Activated CD8-positive, alpha-beta memory T cell treated with anti-CD3 and anti-CD28 coated beads, Interleukin-2, amount 10 ng/mL, durations not matched to agents 7 days and 5 days (primary cell): ENCODE measurements at regions not wholly inside any gene's neighbourhood (a gene's known extent, or its start where the extent isn't known, plus 50 kb on each side); places are given as distances from the start of the nearest gene placed in this dataset.

Source experiments
- ATAC-seq: fragments of 150-1000 bp; cut with Tn5 transposase; one replicate; pipeline ENCODE4 v1.10.0; 2021; ENCODE audit warnings: moderate library complexity
- CTCF ChIA-PET: fragments of 350-600 bp; sonication (Branson Sonifier 250); formaldehyde crosslinking; loops from one replicate; lab custom pipeline; 2021; ENCODE audit warnings: antibody characterized with exemption; lab: Charles Lee
- DNase-seq: peaks from one replicate; pipeline ENCODE4 v3.0.0-alpha.2; 2020
- H3K27ac Mint-ChIP-seq: one replicate; pipeline ENCODE4 v1.8.0; 2021; ENCODE audit warnings: mild to moderate bottlenecking, mixed read lengths
- H3K27me3 Mint-ChIP-seq: one replicate; pipeline ENCODE4 v1.8.0; 2021; ENCODE audit warnings: mixed read lengths
- H3K36me3 Mint-ChIP-seq: one replicate; pipeline ENCODE4 v1.8.0; 2021; ENCODE audit warnings: mild to moderate bottlenecking, mixed read lengths
- H3K4me1 Mint-ChIP-seq: one replicate; pipeline ENCODE4 v1.8.0; 2021; ENCODE audit warnings: mixed read lengths
- H3K4me3 Mint-ChIP-seq: one replicate; pipeline ENCODE4 v1.8.0; 2021; ENCODE audit warnings: mild to moderate bottlenecking, moderate library complexity, mixed read lengths
- H3K9me3 Mint-ChIP-seq: one replicate; pipeline ENCODE4 v1.8.0; 2022; ENCODE audit warnings: low read depth, mixed read lengths

DNA sequence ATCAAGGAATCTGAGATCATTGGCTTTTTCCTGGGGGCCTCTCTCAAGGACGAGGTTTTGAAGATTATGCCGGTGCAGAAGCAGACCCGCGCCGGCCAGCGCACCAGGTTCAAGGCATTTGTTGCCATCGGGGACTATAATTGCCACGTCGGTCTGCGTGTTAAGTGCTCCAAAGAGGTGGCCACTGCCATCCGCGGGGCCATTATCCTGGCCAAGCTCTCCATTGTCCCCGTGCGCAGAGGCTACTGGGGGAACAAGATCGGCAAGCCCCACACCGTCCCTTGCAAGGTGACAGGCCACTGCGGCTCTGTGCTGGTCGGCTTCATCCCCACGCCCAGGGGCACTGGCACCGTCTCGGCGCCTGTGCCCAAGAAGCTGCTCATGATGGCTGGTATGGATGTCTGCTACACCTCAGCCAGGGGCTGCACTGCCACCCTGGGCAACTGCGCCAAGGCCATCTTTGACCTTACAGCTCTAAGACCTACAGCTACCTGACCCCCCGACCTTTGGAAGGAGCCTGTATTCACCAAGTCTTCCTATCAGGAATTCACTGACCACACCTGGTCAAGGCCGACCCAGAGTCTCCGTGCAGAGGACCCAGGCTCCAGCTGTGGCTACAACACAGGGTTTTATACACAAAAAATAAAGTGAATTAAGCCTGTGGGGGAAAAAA, 141.8 kb downstream of the SOCS6 start:
- Mint-ChIP-seq H3K27ac (no peak overlapping the region), H3K36me3 (no peaks in the 10 kb centered on the region), H3K9me3 (no peaks in the 10 kb centered on the region), H3K4me3 (no peak overlapping the region), H3K4me1 (peaks cover 7% of the 10 kb centered on the region), H3K27me3 (peaks cover 5% of the 10 kb centered on the region)
- ATAC-seq (no peak), DNase-seq (no peak)
- CTCF ChIA-PET, result no interaction called here

DNA sequence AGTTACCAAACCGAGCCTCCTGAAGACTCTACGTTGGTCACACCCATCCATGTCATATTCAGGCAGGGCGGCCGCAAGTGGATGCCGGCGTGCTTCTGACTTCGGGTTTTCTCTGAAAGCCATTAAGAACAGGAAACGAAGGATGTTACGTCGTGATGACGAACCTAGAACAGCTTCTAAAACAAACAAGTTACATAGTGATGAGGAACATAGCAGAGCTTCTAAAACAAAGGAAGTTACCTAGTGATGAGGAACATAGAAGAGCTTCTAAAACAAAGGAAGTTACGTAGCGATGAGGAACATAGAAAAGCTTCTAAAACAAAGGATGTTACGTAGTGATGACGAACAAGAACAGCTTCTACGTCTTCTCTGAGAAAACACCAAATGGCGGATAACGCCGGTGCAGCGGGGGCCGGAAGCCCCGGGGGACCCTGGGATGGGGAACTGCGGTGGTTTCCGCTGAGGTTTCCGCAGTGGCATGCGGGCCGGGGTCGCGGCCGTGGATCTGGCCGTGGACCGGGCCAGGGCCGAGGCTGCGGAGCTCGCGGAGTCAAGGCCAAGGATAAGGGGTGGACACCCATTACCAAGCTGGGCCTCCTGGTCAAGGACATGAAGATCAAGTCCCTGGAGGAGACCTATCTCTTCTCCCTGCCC, 141.1 kb downstream of the SOCS6 start:
- H3K9me3 Mint-ChIP-seq, result no peaks in the 10 kb centered on the region
- ATAC-seq, result no peak
- no peak overlapping the region for H3K27ac Mint-ChIP-seq
- H3K27me3 Mint-ChIP-seq, result peaks cover 6% of the 10 kb centered on the region
- CTCF ChIA-PET, result no interaction called here
- H3K4me3 Mint-ChIP-seq, result no peak overlapping the region
- peaks cover 7% of the 10 kb centered on the region for H3K4me1 Mint-ChIP-seq
- no peaks in the 10 kb centered on the region for H3K36me3 Mint-ChIP-seq
- DNase-seq, result no peak

DNA sequence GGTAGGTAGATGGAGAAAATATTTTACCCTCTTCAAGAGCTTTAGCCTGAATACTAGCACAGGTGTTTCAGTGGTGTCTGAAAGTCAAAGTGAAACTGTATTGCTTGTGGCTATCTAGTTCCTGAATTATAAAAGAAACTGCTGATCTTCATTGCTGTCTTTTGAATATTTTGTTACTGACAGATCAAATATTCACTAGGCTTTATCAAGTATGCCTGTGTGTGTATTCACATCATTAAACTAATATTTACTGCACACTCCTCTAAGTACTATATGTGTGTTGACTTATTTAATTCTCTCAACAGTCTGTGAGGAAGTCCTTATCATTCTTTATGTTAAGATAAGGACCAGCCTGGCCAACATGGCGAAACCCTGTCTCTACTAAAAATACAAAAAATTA, 139.6 kb downstream of the SOCS6 start:
- Mint-ChIP-seq H3K36me3 (no peaks in the 10 kb centered on the region), H3K4me1 (peaks cover 8% of the 10 kb centered on the region), H3K4me3 (no peak overlapping the region), H3K9me3 (no peaks in the 10 kb centered on the region), H3K27me3 (peaks cover 11% of the 10 kb centered on the region), H3K27ac (no peak overlapping the region)
- ATAC-seq (no peak), DNase-seq (no peak)
- CTCF ChIA-PET, result no interaction called here

DNA sequence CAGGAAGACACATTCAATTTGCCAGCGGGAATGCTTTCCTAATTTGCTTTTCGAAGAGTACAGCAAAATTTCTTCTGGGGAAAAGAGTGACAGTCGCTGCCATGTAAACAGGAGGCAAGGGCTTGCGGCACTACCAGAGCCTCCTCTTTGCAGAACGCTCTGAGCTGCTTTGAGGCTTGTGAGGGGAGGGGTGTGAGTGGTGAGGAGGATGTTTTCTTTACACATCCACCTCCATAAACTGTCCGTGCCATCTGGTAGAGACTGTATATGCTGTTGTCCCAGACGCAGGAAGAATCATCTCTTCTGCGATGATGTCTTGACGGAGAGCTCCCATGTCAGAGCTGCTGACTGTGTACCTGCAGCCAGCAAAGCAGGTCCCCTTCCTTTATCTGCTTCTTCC, 138.0 kb downstream of the SOCS6 start:
- Mint-ChIP-seq H3K36me3 (no peaks in the 10 kb centered on the region), H3K4me3 (no peak overlapping the region), H3K27ac (no peak overlapping the region), H3K9me3 (no peaks in the 10 kb centered on the region), H3K27me3 (peaks cover 14% of the 10 kb centered on the region), H3K4me1 (peaks cover 12% of the 10 kb centered on the region)
- ATAC-seq (no peak), DNase-seq (no peak)
- CTCF ChIA-PET, result interaction anchor here (1.3 kb wide), 1 partner anchor 28 kb away, joined by 3 read pairs; no protein-coding TSS in a partner anchor

DNA sequence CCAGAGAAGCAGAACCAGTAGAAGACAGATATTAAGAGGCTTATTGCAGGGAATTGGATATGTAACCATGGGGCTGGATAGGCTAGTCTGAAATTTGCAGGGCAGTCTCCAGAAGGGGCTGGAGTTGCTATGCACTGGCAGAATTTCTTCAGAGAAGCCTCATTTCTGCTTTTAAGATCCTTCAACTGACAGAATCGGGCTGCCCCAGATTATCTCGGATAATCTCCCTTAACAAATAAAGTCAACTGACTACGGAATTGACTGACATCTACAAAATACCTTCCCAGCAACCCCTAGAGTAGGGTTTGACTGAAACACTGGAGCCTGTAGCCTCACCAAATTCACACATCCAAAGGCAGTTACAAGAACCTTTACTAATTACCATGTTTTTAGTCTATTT, 136.4 kb downstream of the SOCS6 start:
- peaks cover 19% of the 10 kb centered on the region for H3K27me3 Mint-ChIP-seq
- ATAC-seq (no peak), DNase-seq (no peak)
- no peak overlapping the region for H3K27ac Mint-ChIP-seq
- H3K36me3 Mint-ChIP-seq, result no peaks in the 10 kb centered on the region
- peaks cover 12% of the 10 kb centered on the region for H3K4me1 Mint-ChIP-seq
- CTCF ChIA-PET, result no interaction called here
- no peaks in the 10 kb centered on the region for H3K9me3 Mint-ChIP-seq
- H3K4me3 Mint-ChIP-seq, result no peak overlapping the region

DNA sequence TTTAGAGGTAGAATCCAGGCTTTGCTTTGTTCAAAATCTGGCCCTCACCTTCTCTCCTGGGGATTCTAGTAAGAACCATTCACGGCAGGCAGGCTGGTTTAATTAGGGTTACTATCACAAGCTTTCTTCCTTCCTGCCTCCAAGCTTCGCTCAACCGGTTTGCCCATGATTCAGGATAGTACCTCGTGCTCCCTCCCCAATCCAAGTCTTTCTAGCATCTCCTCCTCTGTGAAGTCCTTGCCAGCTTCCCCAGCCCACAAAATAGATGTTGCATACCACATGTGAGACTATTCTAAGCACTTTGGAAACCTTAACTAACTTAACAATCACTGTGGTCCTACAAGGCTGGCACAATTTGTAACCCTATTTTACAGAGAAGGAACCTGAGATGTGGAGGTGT, 135.1 kb downstream of the SOCS6 start:
- ATAC-seq, result no peak
- Mint-ChIP-seq H3K36me3 (no peaks in the 10 kb centered on the region), H3K4me3 (no peak overlapping the region)

DNA sequence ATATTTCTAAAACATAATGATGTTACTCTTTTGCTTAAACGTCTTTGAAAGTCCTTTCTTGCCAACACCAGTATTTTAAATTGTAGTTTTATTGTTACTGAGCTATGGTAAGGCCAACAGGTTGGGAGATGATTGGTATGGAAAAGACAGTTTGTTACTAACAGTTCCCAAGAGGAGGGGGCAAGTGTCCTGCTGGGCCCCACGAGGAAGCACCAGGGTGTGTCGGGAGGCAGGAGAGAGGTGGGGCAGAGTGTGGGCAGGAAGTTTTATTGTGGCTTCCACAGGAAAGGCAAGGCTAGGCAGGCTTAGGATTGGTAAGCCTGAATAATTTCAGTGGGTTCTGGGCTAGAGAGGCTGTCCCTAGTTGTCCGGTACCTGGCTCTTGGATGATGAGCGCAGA, 134.3 kb downstream of the SOCS6 start:
- Mint-ChIP-seq H3K27me3 (peaks cover 30% of the 10 kb centered on the region), H3K36me3 (no peaks in the 10 kb centered on the region), H3K4me1 (peaks cover 14% of the 10 kb centered on the region), H3K9me3 (no peaks in the 10 kb centered on the region), H3K4me3 (no peak overlapping the region), H3K27ac (no peak overlapping the region)
- DNase-seq (no peak), ATAC-seq (no peak)
- CTCF ChIA-PET, result no interaction called here

More for the DNA sequence above, 135.1 kb downstream of the SOCS6 start:
- Mint-ChIP-seq H3K4me1 (peaks cover 13% of the 10 kb centered on the region), H3K27ac (no peak overlapping the region), H3K27me3 (peaks cover 24% of the 10 kb centered on the region), H3K9me3 (no peaks in the 10 kb centered on the region)
- DNase-seq, result no peak
- CTCF ChIA-PET, result no interaction called here

DNA sequence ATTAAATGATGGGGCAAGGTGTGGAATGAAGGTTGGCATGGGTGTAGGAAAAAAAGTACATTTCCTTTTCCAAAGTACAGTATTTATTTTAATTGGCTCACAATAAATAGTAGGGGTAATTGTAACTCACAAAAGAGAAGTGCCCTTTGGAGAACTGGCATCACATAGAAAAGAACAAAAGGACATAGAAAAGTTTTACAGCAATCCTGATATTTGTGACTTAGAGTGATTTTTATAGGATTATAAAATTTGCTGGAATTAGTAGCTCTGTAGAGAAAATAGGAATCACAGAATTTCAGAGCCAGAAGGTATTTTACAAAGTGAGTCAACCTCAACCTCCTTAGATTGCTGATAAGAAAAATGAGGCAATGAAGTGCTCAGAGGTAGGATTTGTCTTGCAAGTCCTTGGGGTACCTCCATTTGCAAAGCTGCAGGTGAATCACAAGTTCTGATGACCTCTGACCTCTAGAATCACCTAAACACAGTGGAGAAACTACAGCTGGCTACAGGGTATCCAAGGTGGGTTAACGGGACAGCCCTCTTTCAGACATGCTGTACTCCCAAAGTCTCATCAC, 133.6 kb downstream of the SOCS6 start:
- H3K9me3 Mint-ChIP-seq, result no peaks in the 10 kb centered on the region
- no peak overlapping the region for H3K4me3 Mint-ChIP-seq
- no peak for ATAC-seq
- H3K27me3 Mint-ChIP-seq, result peaks cover 33% of the 10 kb centered on the region
- peaks cover 10% of the 10 kb centered on the region for H3K4me1 Mint-ChIP-seq
- no peak for DNase-seq
- H3K27ac Mint-ChIP-seq, result no peak overlapping the region
- no peaks in the 10 kb centered on the region for H3K36me3 Mint-ChIP-seq
- CTCF ChIA-PET, result interaction anchor here (0.6 to 0.8 kb wide), 2 partner anchors 32 to 1364 kb away, joined by 3 read pairs; no protein-coding TSS in a partner anchor

DNA sequence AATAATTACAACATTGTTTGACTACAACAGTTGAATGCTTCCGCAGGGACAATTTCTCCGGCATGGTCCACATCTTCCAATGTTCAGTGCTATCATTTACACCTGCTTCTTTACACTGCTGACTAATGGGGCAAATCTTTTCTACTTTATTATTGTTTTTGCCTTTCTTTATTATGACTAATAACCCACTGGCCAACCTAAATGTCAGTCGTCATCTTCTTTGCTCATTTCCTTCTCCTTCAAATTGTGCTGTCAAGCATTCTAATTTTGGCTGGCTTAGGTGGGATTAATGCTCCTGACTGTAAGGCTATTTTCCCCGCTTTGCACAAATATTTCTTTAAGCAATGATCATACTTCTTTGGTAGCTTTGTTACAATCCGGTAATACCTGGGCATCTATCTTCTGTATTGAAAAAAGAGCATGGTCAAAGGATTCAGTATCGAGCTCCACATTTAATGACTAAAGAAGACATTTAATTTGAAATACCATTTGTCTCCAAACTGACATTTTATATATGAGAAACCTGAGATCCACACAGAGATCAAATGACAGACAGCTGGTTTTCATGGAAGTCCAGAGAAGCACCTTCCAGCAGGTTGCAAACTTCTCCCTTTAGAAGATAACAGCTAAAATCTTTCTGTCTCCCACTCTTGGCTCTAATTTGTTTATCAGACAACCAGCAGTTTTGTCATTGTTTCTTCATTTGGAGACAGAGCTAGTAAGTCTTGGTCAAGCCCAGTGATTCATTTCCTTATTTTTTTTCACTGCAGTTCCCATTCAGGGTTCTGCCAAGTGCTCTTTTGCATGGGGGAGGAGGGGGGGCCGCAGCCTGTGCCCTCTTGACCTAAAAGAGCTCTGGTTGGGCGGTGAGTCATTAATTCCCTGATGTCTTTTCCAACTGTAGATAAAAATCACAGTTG, 132.9 kb downstream of the SOCS6 start:
- Mint-ChIP-seq H3K36me3 (no peaks in the 10 kb centered on the region), H3K4me3 (no peak overlapping the region), H3K9me3 (no peaks in the 10 kb centered on the region), H3K27me3 (peaks cover 33% of the 10 kb centered on the region), H3K27ac (no peak overlapping the region), H3K4me1 (peaks cover 10% of the 10 kb centered on the region)
- no peak for ATAC-seq
- CTCF ChIA-PET, result interaction anchor here (0.6 to 0.8 kb wide), 2 partner anchors 33 to 1364 kb away, joined by 3 read pairs; no protein-coding TSS in a partner anchor
- no peak for DNase-seq

DNA sequence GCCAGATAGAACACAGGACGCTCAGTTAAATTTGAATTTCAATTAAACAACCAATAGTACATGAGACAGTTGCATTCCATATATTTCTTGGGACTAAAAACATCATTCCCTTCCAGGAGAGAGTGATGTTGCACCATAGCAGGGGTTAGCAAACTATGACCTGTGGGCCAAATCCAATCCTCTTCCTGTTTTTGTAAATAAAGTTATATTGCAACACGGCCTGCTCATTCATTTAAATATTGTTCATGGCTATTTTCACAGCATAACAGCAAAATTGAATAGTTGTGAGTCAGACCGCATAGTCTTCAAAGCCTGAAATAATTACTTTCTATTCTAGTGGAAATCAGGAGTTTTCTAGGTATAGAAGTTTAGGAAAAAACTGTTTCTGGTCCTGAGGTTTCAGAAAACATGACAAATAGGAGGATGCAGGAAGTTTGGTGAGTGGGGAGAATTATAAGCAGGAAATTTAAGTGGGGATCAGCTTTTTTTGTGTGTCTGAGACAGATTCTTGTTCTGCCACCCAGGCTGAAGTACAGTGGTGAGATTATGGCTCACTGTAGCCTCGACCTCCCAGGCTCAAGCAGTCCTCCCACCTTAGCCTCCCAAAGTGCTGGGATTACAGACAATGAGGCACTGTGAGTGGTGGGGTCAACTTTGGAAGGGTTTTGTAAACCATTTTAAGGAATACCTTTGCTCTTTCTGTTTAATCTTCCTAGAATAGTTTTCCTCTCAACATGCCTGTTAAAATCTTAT, 131.5 kb downstream of the SOCS6 start:
- ATAC-seq (no peak), DNase-seq (no peak)
- CTCF ChIA-PET, result no interaction called here
- Mint-ChIP-seq H3K4me1 (peaks cover 10% of the 10 kb centered on the region), H3K4me3 (no peak overlapping the region), H3K27ac (no peak overlapping the region), H3K9me3 (no peaks in the 10 kb centered on the region), H3K27me3 (peaks cover 31% of the 10 kb centered on the region), H3K36me3 (no peaks in the 10 kb centered on the region)

DNA sequence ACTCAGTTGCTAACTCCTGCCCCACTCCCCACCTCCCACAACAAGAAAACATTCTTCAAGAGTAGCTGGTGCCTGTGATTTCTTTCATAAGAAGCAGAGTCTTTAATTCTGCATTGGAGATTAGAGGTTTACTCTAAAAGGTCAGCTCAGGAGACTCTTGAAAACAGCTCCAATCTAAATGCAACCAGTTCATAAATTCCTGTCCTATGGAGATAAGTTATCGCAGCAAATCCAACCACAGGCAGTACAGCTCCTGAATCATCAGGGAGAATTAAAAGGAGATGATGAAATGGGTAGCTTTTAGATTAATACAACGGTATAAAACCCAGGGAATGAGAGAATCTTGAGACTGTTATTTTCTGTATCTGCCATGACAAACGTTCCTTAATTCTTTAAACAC, 130.7 kb downstream of the SOCS6 start:
- Mint-ChIP-seq H3K27ac (no peak overlapping the region), H3K36me3 (no peaks in the 10 kb centered on the region), H3K27me3 (peaks cover 31% of the 10 kb centered on the region), H3K4me3 (no peak overlapping the region), H3K9me3 (no peaks in the 10 kb centered on the region), H3K4me1 (peaks cover 10% of the 10 kb centered on the region)
- ATAC-seq (no peak), DNase-seq (no peak)
- CTCF ChIA-PET, result no interaction called here

DNA sequence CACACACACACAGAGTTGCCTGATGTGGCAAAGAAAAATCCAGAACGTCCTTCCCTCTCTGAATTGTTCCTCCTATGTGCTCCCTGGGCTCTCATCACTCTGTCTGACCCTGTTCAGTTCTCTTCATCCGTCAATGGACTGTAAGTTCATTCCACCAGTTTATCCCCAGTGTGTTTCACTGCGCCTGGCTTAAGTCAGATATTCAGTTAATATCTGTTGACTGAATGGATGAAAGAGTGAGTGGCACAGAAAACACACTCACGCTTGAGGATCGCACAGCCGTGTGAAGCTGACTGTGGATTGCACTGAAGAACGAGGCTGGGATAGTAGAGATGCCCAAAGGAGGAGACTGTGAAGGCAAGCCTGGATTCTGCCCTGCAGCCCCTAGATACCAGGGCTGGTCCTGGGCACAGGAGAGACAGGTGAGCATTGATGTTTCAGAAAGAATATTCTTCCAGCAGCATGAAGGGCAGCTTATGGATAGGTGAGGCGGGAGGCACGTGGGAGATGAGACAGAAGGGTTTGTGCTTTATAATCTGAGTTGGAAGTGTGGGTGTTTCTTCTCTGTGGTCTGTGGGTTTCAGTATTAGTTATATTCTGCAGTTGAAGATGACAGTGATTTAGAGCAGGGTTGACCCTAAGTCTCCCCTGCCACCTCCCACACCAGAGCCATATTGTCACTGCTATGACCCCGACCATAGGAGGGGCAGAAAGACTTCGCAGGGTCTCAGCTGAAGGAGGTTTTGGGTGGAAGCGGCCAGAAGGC, 129.9 kb downstream of the SOCS6 start:
- CTCF ChIA-PET, result no interaction called here
- no peak for DNase-seq
- Mint-ChIP-seq H3K4me3 (no peak overlapping the region), H3K27ac (no peak overlapping the region), H3K9me3 (no peaks in the 10 kb centered on the region), H3K27me3 (peaks cover 28% of the 10 kb centered on the region), H3K36me3 (no peaks in the 10 kb centered on the region), H3K4me1 (peaks cover 10% of the 10 kb centered on the region)
- peak; percentile 53 for ATAC-seq
